Tibial nerve (tissue), 4 donors: ENCODE measurements at regions not wholly inside any gene's neighbourhood (a gene's known extent, or its start where the extent isn't known, plus 50 kb on each side); places are given as distances from the start of the nearest gene placed in this dataset.

Experiments used
- DNase-seq, 2 donors: peaks; one replicate each; pipeline ENCODE4 v3.0.0-alpha.2; 2019; ENCODE audit warnings: low spot score in 2 of 2
- H3K27ac ChIP-seq, 4 donors: fragments of 200-600 bp; sonication (generic) in 3 of 4; one replicate each; pipeline ENCODE4 v1.5.1; 2017 to 2019; ENCODE audit warnings: mild to moderate bottlenecking in 1 of 4
- H3K27me3 ChIP-seq, 2 donors: fragments of 200-600 bp; sonication (generic) in 1 of 2; one replicate each; pipeline versions ENCODE4 v1.5.1 to v1.6.0; 2017 to 2019
- H3K36me3 ChIP-seq, 3 donors: fragments of 200-600 bp; sonication (generic); one replicate each; pipeline ENCODE4 v1.5.1; 2018 to 2019
- H3K4me1 ChIP-seq, 4 donors: fragments of 200-600 bp; sonication (generic) in 3 of 4; one replicate each; pipeline ENCODE4 v1.5.1; 2017 to 2019
- H3K4me3 ChIP-seq, 4 donors: fragments of 200-600 bp; sonication (generic) in 3 of 4; one replicate each; pipeline ENCODE4 v1.5.1; 2017 to 2019; ENCODE audit warnings: mild to moderate bottlenecking in 1 of 4, moderate library complexity in 1 of 4
- H3K9me3 ChIP-seq, 4 donors: fragments of 200-600 bp; sonication (generic) in 3 of 4; one replicate each; pipeline ENCODE4 v1.5.1; 2017 to 2019
- CTCF ChIP-seq, 5 experiments: fragments of 200-600 bp in 3 of 5; fragments of 450-650 bp in 2 of 5; sonication (generic) in 3 of 5; IDR thresholded peaks; one replicate each; pipeline ENCODE4 v1.5.1; 2016 to 2019; ENCODE audit warnings: antibody characterized with exemption in 5 of 5, mild to moderate bottlenecking in 3 of 5, moderate library complexity in 2 of 5
- EP300 ChIP-seq, 2 donors: sonication (generic); formaldehyde crosslinking; IDR thresholded peaks; one replicate each; pipeline ENCODE4 v1.6.1; 2017; ENCODE audit warnings: antibody characterized with exemption in 2 of 2, mild to moderate bottlenecking in 1 of 2
- POLR2A ChIP-seq, 2 donors: fragments of 450-650 bp; IDR thresholded peaks; one replicate each; pipeline ENCODE4 v1.6.1; 2017; ENCODE audit warnings: antibody characterized with exemption in 2 of 2, mild to moderate bottlenecking in 2 of 2, moderate library complexity in 2 of 2
- WGBS, 2 donors: methylation state at CpG; one replicate each; pipeline ENCODE4 v1.1.5; 2018; 5-methylcytosine and 5-hydroxymethylcytosine counted together

GRCh38 chr14:101066826-101067510 lies 163.4 kb upstream of the RTL1 start:
- no peaks in the 10 kb centered on the region for H3K27me3 ChIP-seq
- H3K4me1 ChIP-seq: peaks cover 0 to 12% (median 0%) of the 10 kb centered on the region in 4 donors
- no peak overlapping the region for H3K27ac ChIP-seq
- DNase-seq: peak in 1 of 2 donors; percentile 6
- no peak for TF ChIP-seq CTCF (IDR thresholded peaks at IDR 0.05)
- no peak for TF ChIP-seq POLR2A (IDR thresholded peaks at IDR 0.05)
- no peak for TF ChIP-seq EP300 (IDR thresholded peaks at IDR 0.05)
- 84 to 85% methylated on average over 12 of the region's 12 CpGs for WGBS, 2 donors
- no peaks in the 10 kb centered on the region for H3K9me3 ChIP-seq
- H3K36me3 ChIP-seq: no peaks in the 10 kb centered on the region
- H3K4me3 ChIP-seq: no peak overlapping the region

- Histone ChIP-seq H3K27ac (no peak overlapping the region), H3K4me1 (peaks cover 0 to 9% (median 3%) of the 10 kb centered on the region in 4 donors), H3K4me3 (no peak overlapping the region), H3K27me3 (no peaks in the 10 kb centered on the region), H3K36me3 (no peaks in the 10 kb centered on the region), H3K9me3 (no peaks in the 10 kb centered on the region)
- WGBS, 2 donors: 71% methylated on average over 34 of the region's 34 CpGs
- peak in 1 of 2 donors; percentile 11 for DNase-seq
- no peak for TF ChIP-seq CTCF (IDR thresholded peaks at IDR 0.05)
- no peak for TF ChIP-seq POLR2A (IDR thresholded peaks at IDR 0.05)
- TF ChIP-seq EP300 (IDR thresholded peaks at IDR 0.05): no peak
These were observed 165.0 kb upstream of the RTL1 start for GRCh38 chr14:101068313-101069227.

- WGBS, 2 donors: 88 to 92% methylated on average over 8 of the region's 8 CpGs
- no peak overlapping the region for H3K4me3 ChIP-seq
- DNase-seq: peak in 1 of 2 donors; percentile 8
- peaks cover 0 to 11% (median 3%) of the 10 kb centered on the region in 4 donors for H3K4me1 ChIP-seq
- no peak overlapping the region for H3K27ac ChIP-seq
- no peaks in the 10 kb centered on the region for H3K9me3 ChIP-seq
- H3K36me3 ChIP-seq: no peaks in the 10 kb centered on the region
- TF ChIP-seq CTCF (IDR thresholded peaks at IDR 0.05): no peak
- TF ChIP-seq EP300 (IDR thresholded peaks at IDR 0.05): no peak
- no peak for TF ChIP-seq POLR2A (IDR thresholded peaks at IDR 0.05)
- H3K27me3 ChIP-seq: no peaks in the 10 kb centered on the region
These were observed 165.7 kb upstream of the RTL1 start for GRCh38 chr14:101069228-101069549.

- Histone ChIP-seq H3K4me3 (no peak overlapping the region), H3K4me1 (peaks cover 0 to 11% (median 3%) of the 10 kb centered on the region in 4 donors), H3K27me3 (no peaks in the 10 kb centered on the region), H3K36me3 (no peaks in the 10 kb centered on the region), H3K27ac (no peak overlapping the region), H3K9me3 (no peaks in the 10 kb centered on the region)
- TF ChIP-seq CTCF (IDR thresholded peaks at IDR 0.05): no peak
- no peak for TF ChIP-seq POLR2A (IDR thresholded peaks at IDR 0.05)
- TF ChIP-seq EP300 (IDR thresholded peaks at IDR 0.05): no peak
- peak in 1 of 2 donors; percentile 4 for DNase-seq
- 88 to 94% methylated on average over 11 of the region's 11 CpGs for WGBS, 2 donors
These were observed 166.3 kb upstream of the RTL1 start for GRCh38 chr14:101069666-101070362.
